Endothelial cell of umbilical vein (primary cell): ENCODE measurements at regions not wholly inside any gene's neighbourhood (a gene's known extent, or its start where the extent isn't known, plus 50 kb on each side); places are given as distances from the start of the nearest gene placed in this dataset.

Source experiments
- BruUV-seq: library from RNA; stranded (reverse); fragments of 400-500 nt; replicated peaks from 2 replicates; lab custom pipeline; 2021; lab: Mats Ljungman, UMichigan
- CTCF ChIA-PET: fragments of 300-600, 350-600 bp; sonication (Branson Sonifier 250); formaldehyde crosslinking; loops from one replicate; lab custom pipeline; 2021; ENCODE audit warnings: antibody characterized with exemption, inconsistent platforms; lab: Charles Lee
- POLR2A ChIA-PET: fragments of 300-600, 350-600 bp; sonication (Branson Sonifier 250); formaldehyde crosslinking; loops from one replicate; lab custom pipeline; 2021; ENCODE audit warnings: antibody characterized with exemption, inconsistent platforms; lab: Charles Lee
- DNase-seq: peaks from one replicate; pipeline ENCODE4 v3.0.0-alpha.2; 2011; ENCODE audit warnings: low read depth, low spot score
- FAIRE-seq: peaks from 2 replicates; lab custom pipeline; 2011; peaks lifted over from hg19 to GRCh38; lab: Jason Lieb, UNC
- H2AFZ ChIP-seq: 2 replicates; pipeline ENCODE4 v1.6.0; 2012; ENCODE audit warnings: low read depth, low read length, control low read depth, inconsistent platforms
- H3K27ac ChIP-seq: 2 replicates; pipeline ENCODE4 v1.5.1; 2011; ENCODE audit warnings: low read depth, mild to moderate bottlenecking, control low read depth, low read length, moderate library complexity; ENCODE audit not compliant: insufficient read depth
- H3K27me3 ChIP-seq, 2 experiments: 2 replicates each; pipeline versions ENCODE4 v1.6.0 to v1.6.1; 2011; ENCODE audit warnings: low read length in 2 of 2, mixed read lengths in 1 of 2; ENCODE audit not compliant: control insufficient read depth in 2 of 2, insufficient read depth in 2 of 2
- H3K36me3 ChIP-seq, 2 experiments: 2 replicates in 1 of 2; 3 replicates in 1 of 2; pipeline ENCODE4 v1.5.1; 2011; ENCODE audit warnings: low read length in 2 of 2, mild to moderate bottlenecking in 1 of 2, moderate library complexity in 1 of 2; ENCODE audit not compliant: control insufficient read depth in 2 of 2, insufficient read depth in 2 of 2; ENCODE audit errors: extremely low read depth in 1 of 2
- H3K4me1 ChIP-seq: 3 replicates; pipeline ENCODE4 v1.5.1; 2011; ENCODE audit warnings: mild to moderate bottlenecking, low read length; ENCODE audit not compliant: control insufficient read depth, insufficient read depth; ENCODE audit errors: extremely low read depth
- H3K4me2 ChIP-seq: 2 replicates; pipeline ENCODE4 v1.6.1; 2011; ENCODE audit warnings: low read length, control low read depth, mixed read lengths; ENCODE audit not compliant: insufficient read depth
- H3K4me3 ChIP-seq, 3 experiments: fragments of 200-600 bp in 1 of 3; sonication (generic), shearing (Covaris generic) in 1 of 3; replicated peaks in 1 of 3; 2 replicates each; pipeline ENCODE4 v1.5.1; 2011 to 2016; ENCODE audit warnings: control low read depth in 3 of 3, low read length in 3 of 3, mild to moderate bottlenecking in 2 of 3, inconsistent platforms in 1 of 3, low read depth in 1 of 3, moderate library complexity in 1 of 3; ENCODE audit not compliant: insufficient read depth in 1 of 3
- H3K79me2 ChIP-seq: 2 replicates; pipeline ENCODE4 v1.6.0; 2012; ENCODE audit warnings: low read length, inconsistent platforms; ENCODE audit not compliant: control insufficient read depth, insufficient read depth
- H3K9ac ChIP-seq: replicated peaks from 2 replicates; pipeline ENCODE3; 2011; ENCODE audit warnings: low read length, control low read depth; ENCODE audit not compliant: insufficient read depth; ENCODE audit errors: extremely low read depth
- H3K9me1 ChIP-seq: replicated peaks from 3 replicates; pipeline ENCODE4 v1.6.0; 2011; ENCODE audit warnings: mild to moderate bottlenecking, low read length; ENCODE audit not compliant: control insufficient read depth, insufficient read depth; ENCODE audit errors: extremely low read depth
- H3K9me3 ChIP-seq: replicated peaks from 2 replicates; pipeline ENCODE4 v1.5.1; 2012; ENCODE audit warnings: low read length, inconsistent platforms; ENCODE audit not compliant: control insufficient read depth, insufficient read depth
- H4K20me1 ChIP-seq: replicated peaks from 2 replicates; pipeline ENCODE3; 2011; ENCODE audit warnings: mild to moderate bottlenecking, low read length; ENCODE audit not compliant: control insufficient read depth, insufficient read depth; ENCODE audit errors: extremely low read depth
- CTCF ChIP-seq, 2 donors: IDR thresholded peaks; 1 replicate in 1 of 2; 2 replicates in 1 of 2; pipeline ENCODE4 v1.5.1; 2011; ENCODE audit warnings: low read length in 2 of 2, mild to moderate bottlenecking in 2 of 2, moderate library complexity in 2 of 2, control low read depth in 1 of 2, inconsistent platforms in 1 of 2, low read depth in 1 of 2; ENCODE audit not compliant: insufficient read depth in 1 of 2; ENCODE audit errors: extremely low read depth in 1 of 2
- EZH2 ChIP-seq: IDR thresholded peaks from 2 replicates; pipeline ENCODE4 v1.6.1; 2012; ENCODE audit warnings: borderline replicate concordance, low read depth, mild to moderate bottlenecking, moderate library complexity, low read length, inconsistent platforms; ENCODE audit not compliant: severe bottlenecking
- FOS ChIP-seq: IDR thresholded peaks from 2 replicates; pipeline ENCODE4 v1.6.1; 2011; ENCODE audit warnings: mild to moderate bottlenecking, low read length, moderate library complexity, borderline replicate concordance; ENCODE audit not compliant: insufficient read depth
- GATA2 ChIP-seq: IDR thresholded peaks from 2 replicates; pipeline ENCODE4 v1.7.0; 2011; ENCODE audit warnings: low read depth, mild to moderate bottlenecking, moderate library complexity, mixed read lengths, low read length; ENCODE audit not compliant: insufficient read length, insufficient read depth
- JUN ChIP-seq: IDR thresholded peaks from 2 replicates; pipeline ENCODE4 v1.6.1; 2011; ENCODE audit warnings: borderline replicate concordance, low read depth; ENCODE audit not compliant: insufficient read length, insufficient read depth
- MAX ChIP-seq: IDR thresholded peaks from 2 replicates; pipeline ENCODE4 v1.6.1; 2011; ENCODE audit not compliant: insufficient read depth, insufficient read length
- MYC ChIP-seq: IDR thresholded peaks from one replicate; pipeline ENCODE4 v1.6.1; 2011; ENCODE audit warnings: mild to moderate bottlenecking, low read depth, low read length
- POLR2A ChIP-seq: IDR thresholded peaks from 2 replicates; pipeline ENCODE4 v1.6.1; 2012; ENCODE audit warnings: low read depth, mild to moderate bottlenecking, control low read depth, low read length
- POLR2AphosphoS5 ChIP-seq: IDR thresholded peaks from 2 replicates; pipeline ENCODE4 v1.6.1; 2012; ENCODE audit warnings: low read depth, mild to moderate bottlenecking, control low read depth, low read length, moderate library complexity; ENCODE audit not compliant: insufficient read depth
- dilution Hi-C: fragments of 300-500 bp; cut with MboI; formaldehyde crosslinking; loops from one replicate; pipeline ENCODE4 v1.15.0; 2019; ENCODE audit warnings: low sequenced_read_pairs; ENCODE audit not compliant: extremely low pct_ligation_motif_present
- intact Hi-C: fragments of 100-400 bp; cut with micrococcal nuclease; formaldehyde crosslinking; loops from one replicate; pipeline ENCODE4 v1.10.0; 2022

GRCh38 chr5:81820318-81820636 lies 69.4 kb upstream of the SSBP2 start:
- Histone ChIP-seq H3K4me2 (no peak overlapping the region), H3K36me3 (no peaks in the 10 kb centered on the region), H3K9ac (no peak overlapping the region), H3K4me1 (no peaks in the 10 kb centered on the region), H3K9me3 (no peaks in the 10 kb centered on the region), H3K27ac (no peak overlapping the region), H3K27me3 (peaks cover 0 to 9% of the 10 kb centered on the region in 2 experiments), H3K9me1 (no peaks in the 10 kb centered on the region), H3K79me2 (no peaks in the 10 kb centered on the region), H3K4me3 (no peak overlapping the region), H2AFZ (no peak overlapping the region), H4K20me1 (no peaks in the 10 kb centered on the region)
- DNase-seq = no peak
- no peak for TF ChIP-seq GATA2
- no peak for TF ChIP-seq EZH2
- no peak for TF ChIP-seq CTCF (IDR thresholded peaks at IDR 0.05; ENCODE audit: extremely low read depth in 1 of 2, insufficient read depth in 1 of 2, low read depth in 1 of 2, low read length in 2 of 2)
- TF ChIP-seq POLR2AphosphoS5 = no peak
- TF ChIP-seq MAX = no peak
- TF ChIP-seq POLR2A = no peak
- no peak for TF ChIP-seq JUN
- TF ChIP-seq FOS = no peak
- no peak for TF ChIP-seq MYC
- CTCF ChIA-PET = interaction anchor here (0.7 kb wide), 1 partner anchor 11 kb away, joined by 3 read pairs; no protein-coding TSS in a partner anchor
- POLR2A ChIA-PET = no interaction called here
- dilution Hi-C loops (no loop called here), intact Hi-C loops (no loop called here)
- BruUV-seq = no TSS peak
- no peak for FAIRE-seq
